Gastrocnemius medialis (tissue), 4 donors: ENCODE measurements at regions not wholly inside any gene's neighbourhood (a gene's known extent, or its start where the extent isn't known, plus 50 kb on each side); places are given as distances from the start of the nearest gene placed in this dataset.

Source experiments
- POLR2A ChIP-seq, 2 donors: fragments of 450-650 bp; IDR thresholded peaks; one replicate each; pipeline ENCODE4 v1.6.1; 2017; ENCODE audit warnings: antibody characterized with exemption in 2 of 2, mild to moderate bottlenecking in 2 of 2, moderate library complexity in 2 of 2
- TF ChIP-seq, protein P1 (sequence below), 5 experiments: fragments of 450-650 bp in 3 of 5; fragments of 200-600 bp in 2 of 5; sonication (generic) in 2 of 5; IDR thresholded peaks in 4 of 5; conservative IDR thresholded peaks in 1 of 5; 1 replicate in 4 of 5; 2 replicates in 1 of 5; pipeline ENCODE4 v1.5.1; 2016 to 2019; ENCODE audit warnings: antibody characterized with exemption in 5 of 5, mild to moderate bottlenecking in 3 of 5, moderate library complexity in 3 of 5

DNA sequence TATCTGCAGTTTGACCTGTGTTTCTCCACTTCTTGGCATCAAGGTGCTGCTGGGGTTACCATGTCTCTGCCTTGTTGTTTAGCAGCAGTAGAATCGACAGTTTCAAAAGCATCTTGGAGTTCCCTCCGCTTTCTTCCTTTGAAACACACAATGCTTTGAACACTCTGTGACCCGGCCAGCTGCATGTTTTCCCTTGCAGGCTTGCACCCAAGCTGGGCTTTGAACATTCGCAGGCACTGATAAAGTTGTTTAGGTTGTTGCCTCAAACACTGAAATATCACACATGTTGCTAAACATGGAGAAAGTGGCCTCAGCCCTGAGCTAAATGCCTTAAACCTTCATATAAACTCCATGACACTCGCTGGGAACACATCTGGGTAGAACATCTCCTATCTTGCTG is 251.7 kb downstream of the TSN start:
- TF ChIP-seq POLR2A (IDR thresholded peaks at IDR 0.05): no peak
- TF ChIP-seq, protein P1, sequence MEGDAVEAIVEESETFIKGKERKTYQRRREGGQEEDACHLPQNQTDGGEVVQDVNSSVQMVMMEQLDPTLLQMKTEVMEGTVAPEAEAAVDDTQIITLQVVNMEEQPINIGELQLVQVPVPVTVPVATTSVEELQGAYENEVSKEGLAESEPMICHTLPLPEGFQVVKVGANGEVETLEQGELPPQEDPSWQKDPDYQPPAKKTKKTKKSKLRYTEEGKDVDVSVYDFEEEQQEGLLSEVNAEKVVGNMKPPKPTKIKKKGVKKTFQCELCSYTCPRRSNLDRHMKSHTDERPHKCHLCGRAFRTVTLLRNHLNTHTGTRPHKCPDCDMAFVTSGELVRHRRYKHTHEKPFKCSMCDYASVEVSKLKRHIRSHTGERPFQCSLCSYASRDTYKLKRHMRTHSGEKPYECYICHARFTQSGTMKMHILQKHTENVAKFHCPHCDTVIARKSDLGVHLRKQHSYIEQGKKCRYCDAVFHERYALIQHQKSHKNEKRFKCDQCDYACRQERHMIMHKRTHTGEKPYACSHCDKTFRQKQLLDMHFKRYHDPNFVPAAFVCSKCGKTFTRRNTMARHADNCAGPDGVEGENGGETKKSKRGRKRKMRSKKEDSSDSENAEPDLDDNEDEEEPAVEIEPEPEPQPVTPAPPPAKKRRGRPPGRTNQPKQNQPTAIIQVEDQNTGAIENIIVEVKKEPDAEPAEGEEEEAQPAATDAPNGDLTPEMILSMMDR (IDR thresholded peaks at IDR 0.05 in 4 of 5, conservative IDR thresholded peaks at IDR 0.05 in 1 of 5): no peak
